CD8-positive, alpha-beta memory T cell (primary cell): ENCODE measurements at regions not wholly inside any gene's neighbourhood (a gene's known extent, or its start where the extent isn't known, plus 50 kb on each side); places are given as distances from the start of the nearest gene placed in this dataset.
"Not testable (repeated sequence)": the region's sequence is repeated elsewhere in the genome, so short reads cannot be mapped to it uniquely, and the experiment has no call there.

Source experiments
- CTCF ChIA-PET: fragments of 350-600 bp; sonication (Branson Sonifier 250); formaldehyde crosslinking; loops from one replicate; lab custom pipeline; 2021; ENCODE audit warnings: antibody characterized with exemption; lab: Charles Lee
- POLR2A ChIA-PET: fragments of 350-600 bp; sonication (Branson Sonifier 250); formaldehyde crosslinking; loops from one replicate; lab custom pipeline; 2021; ENCODE audit warnings: antibody characterized with exemption; lab: Charles Lee
- DNase-seq, 5 donors: peaks; one replicate each; pipeline versions ENCODE4 v3.0.0 to v3.0.0-alpha.2; 2020 to 2022; ENCODE audit warnings: mixed read lengths in 1 of 5
- H3K27ac ChIP-seq: one replicate; pipeline ENCODE4 v1.7.0; 2013; ENCODE audit warnings: low read depth, mild to moderate bottlenecking, low read length, moderate library complexity
- H3K27me3 ChIP-seq: 2 replicates; pipeline ENCODE4 v1.7.0; 2013; ENCODE audit warnings: low read length, mild to moderate bottlenecking; ENCODE audit not compliant: insufficient read depth, poor library complexity, severe bottlenecking
- H3K36me3 ChIP-seq: 2 replicates; pipeline ENCODE4 v1.7.0; 2013; ENCODE audit warnings: mild to moderate bottlenecking, low read length, moderate library complexity; ENCODE audit not compliant: insufficient read depth
- H3K4me1 ChIP-seq: 2 replicates; pipeline ENCODE4 v1.7.0; 2013; ENCODE audit warnings: mild to moderate bottlenecking, low read length, moderate library complexity; ENCODE audit not compliant: insufficient read depth
- H3K4me3 ChIP-seq: 2 replicates; pipeline ENCODE4 v1.7.0; 2013; ENCODE audit warnings: mild to moderate bottlenecking, low read length
- H3K9me3 ChIP-seq: 2 replicates; pipeline ENCODE4 v1.7.0; 2013; ENCODE audit warnings: mild to moderate bottlenecking, low read length
- H3K27ac Mint-ChIP-seq, 8 donors: one replicate each; pipeline ENCODE4 v1.8.0; 2020 to 2021; ENCODE audit warnings: mixed read lengths in 8 of 8, mild to moderate bottlenecking in 6 of 8, inconsistent platforms in 3 of 8, moderate library complexity in 3 of 8
- H3K27me3 Mint-ChIP-seq, 2 donors: one replicate each; pipeline ENCODE4 v1.8.0; 2020 to 2021; ENCODE audit warnings: mixed read lengths in 2 of 2, mild to moderate bottlenecking in 1 of 2, moderate library complexity in 1 of 2
- H3K36me3 Mint-ChIP-seq, 3 donors: one replicate each; pipeline ENCODE4 v1.8.0; 2020 to 2021; ENCODE audit warnings: mixed read lengths in 3 of 3, inconsistent platforms in 1 of 3, mild to moderate bottlenecking in 1 of 3
- H3K4me1 Mint-ChIP-seq, 3 donors: one replicate each; pipeline ENCODE4 v1.8.0; 2020 to 2021; ENCODE audit warnings: mixed read lengths in 3 of 3, inconsistent platforms in 1 of 3, mild to moderate bottlenecking in 1 of 3
- H3K4me3 Mint-ChIP-seq, 7 donors: one replicate each; pipeline ENCODE4 v1.8.0; 2020 to 2021; ENCODE audit warnings: mixed read lengths in 7 of 7, mild to moderate bottlenecking in 6 of 7, moderate library complexity in 4 of 7, inconsistent platforms in 2 of 7
- H3K9me3 Mint-ChIP-seq, 5 donors: one replicate each; pipeline ENCODE4 v1.8.0; 2020 to 2022; ENCODE audit warnings: mixed read lengths in 5 of 5, mild to moderate bottlenecking in 3 of 5, moderate library complexity in 2 of 5, inconsistent platforms in 1 of 5

DNA sequence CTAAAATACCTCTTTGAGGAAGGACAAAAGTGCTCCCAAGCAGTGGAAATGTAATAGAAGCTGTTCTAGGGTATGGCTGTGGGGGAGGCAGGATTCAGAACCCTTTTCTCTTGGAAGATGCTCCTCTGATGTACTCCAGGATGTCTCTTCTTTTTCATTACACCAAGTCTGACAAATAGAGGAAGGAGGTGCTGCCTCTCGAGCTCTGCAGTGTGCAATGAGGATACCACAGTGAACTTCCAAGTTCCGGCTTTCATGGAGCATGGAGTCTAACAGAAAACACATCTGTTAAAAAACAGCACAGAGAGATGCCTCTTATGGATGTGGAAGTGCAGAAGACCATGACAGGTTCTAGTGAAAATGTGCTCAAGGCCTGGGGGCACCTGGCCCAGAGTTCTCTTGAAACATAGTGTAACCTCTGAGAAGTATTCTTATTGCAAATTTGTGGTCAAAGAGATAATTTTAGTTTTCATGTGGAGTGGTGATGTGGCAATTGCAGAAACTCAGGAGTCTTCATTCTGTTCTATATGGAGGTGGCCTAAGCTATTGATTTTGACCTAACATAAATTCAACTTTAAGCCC is 362.0 kb upstream of the CITED2 start:
- Mint-ChIP-seq H3K9me3 (no peaks in the 10 kb centered on the region), H3K4me1 (no peaks in the 10 kb centered on the region), H3K4me3 (no peak overlapping the region), H3K27me3 (peaks cover 6 to 11% of the 10 kb centered on the region in 2 donors), H3K27ac (no peak overlapping the region), H3K36me3 (no peaks in the 10 kb centered on the region)
- H3K27ac ChIP-seq = no peak overlapping the region
- no peaks in the 10 kb centered on the region for H3K27me3 ChIP-seq
- ChIA-PET CTCF (no interaction called here), POLR2A (no interaction called here)
- no peaks in the 10 kb centered on the region for H3K4me1 ChIP-seq
- H3K9me3 ChIP-seq = no peaks in the 10 kb centered on the region
- no peak for DNase-seq
- no peak overlapping the region for H3K4me3 ChIP-seq
- H3K36me3 ChIP-seq = no peaks in the 10 kb centered on the region

DNA sequence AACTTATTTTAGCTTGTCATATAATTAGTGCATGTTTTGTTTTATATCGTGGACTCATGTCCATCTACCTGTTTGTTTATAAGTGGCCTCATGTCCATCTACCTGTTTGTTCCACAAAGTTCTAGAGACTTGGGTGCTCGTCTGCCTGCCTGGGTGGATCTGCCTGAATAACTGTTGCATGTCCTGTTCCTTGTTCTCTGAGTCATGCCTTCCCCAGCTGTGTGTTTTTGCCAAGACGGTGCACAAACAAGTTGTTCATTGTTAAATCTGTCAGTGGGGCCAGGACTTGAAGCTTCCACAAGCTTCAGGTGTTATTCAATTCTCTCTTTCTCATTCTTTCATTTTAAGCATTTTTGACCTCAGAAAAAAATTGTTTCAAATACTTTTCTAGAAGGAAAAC is 358.0 kb upstream of the CITED2 start:
- DNase-seq = no peak
- no peak overlapping the region for H3K27ac Mint-ChIP-seq
- H3K9me3 Mint-ChIP-seq = no peaks in the 10 kb centered on the region
- no peak overlapping the region for H3K4me3 Mint-ChIP-seq
- H3K4me1 Mint-ChIP-seq = no peaks in the 10 kb centered on the region
- H3K9me3 ChIP-seq = no peaks in the 10 kb centered on the region
- peaks cover 6 to 11% of the 10 kb centered on the region in 2 donors for H3K27me3 Mint-ChIP-seq
- no peaks in the 10 kb centered on the region for H3K36me3 Mint-ChIP-seq
- no peaks in the 10 kb centered on the region for H3K27me3 ChIP-seq
- POLR2A ChIA-PET = no interaction called here
- H3K4me1 ChIP-seq = no peaks in the 10 kb centered on the region
- H3K4me3 ChIP-seq = no peak overlapping the region
- H3K36me3 ChIP-seq = no peaks in the 10 kb centered on the region
- CTCF ChIA-PET = no interaction called here
- no peak overlapping the region for H3K27ac ChIP-seq

DNA sequence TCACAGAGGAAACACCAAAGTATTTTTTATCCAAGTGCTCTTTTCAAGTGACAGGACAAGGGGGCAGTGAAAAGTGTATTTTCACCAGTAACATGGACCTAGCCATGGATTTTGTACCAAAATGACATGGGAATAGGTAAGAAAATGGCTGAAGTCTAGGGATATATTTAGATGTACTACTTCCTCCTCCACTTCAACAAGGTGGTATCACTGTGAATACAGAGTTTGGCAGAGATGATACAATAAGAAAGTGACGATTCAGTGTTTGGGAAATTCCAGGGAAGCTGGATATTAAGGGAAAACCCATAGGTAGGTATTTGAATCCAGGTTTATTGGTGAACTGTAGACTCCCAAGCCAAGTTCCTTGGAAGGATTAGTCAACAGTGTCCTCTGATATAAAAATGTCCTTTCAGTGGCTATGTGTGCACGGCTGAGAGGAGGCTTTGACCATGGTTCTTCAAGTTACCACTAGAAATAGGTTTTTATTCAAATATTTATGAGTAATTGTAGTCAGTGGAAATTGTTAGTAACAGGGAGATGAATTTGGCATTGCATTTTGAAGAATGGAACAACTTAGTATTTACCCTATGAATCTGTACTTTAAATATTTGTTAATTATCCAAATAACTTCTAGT is 356.0 kb upstream of the CITED2 start:
- peaks cover 6 to 11% of the 10 kb centered on the region in 2 donors for H3K27me3 Mint-ChIP-seq
- Histone ChIP-seq H3K9me3 (no peaks in the 10 kb centered on the region), H3K4me1 (no peaks in the 10 kb centered on the region), H3K4me3 (no peak overlapping the region), H3K36me3 (no peaks in the 10 kb centered on the region), H3K27ac (no peak overlapping the region), H3K27me3 (no peaks in the 10 kb centered on the region)
- DNase-seq = no peak
- ChIA-PET CTCF (no interaction called here), POLR2A (no interaction called here)
- H3K4me1 Mint-ChIP-seq = no peaks in the 10 kb centered on the region
- H3K4me3 Mint-ChIP-seq = no peak overlapping the region
- no peaks in the 10 kb centered on the region for H3K9me3 Mint-ChIP-seq
- H3K36me3 Mint-ChIP-seq = peaks cover 0 to 4% (median 0%) of the 10 kb centered on the region in 3 donors
- H3K27ac Mint-ChIP-seq = no peak overlapping the region

DNA sequence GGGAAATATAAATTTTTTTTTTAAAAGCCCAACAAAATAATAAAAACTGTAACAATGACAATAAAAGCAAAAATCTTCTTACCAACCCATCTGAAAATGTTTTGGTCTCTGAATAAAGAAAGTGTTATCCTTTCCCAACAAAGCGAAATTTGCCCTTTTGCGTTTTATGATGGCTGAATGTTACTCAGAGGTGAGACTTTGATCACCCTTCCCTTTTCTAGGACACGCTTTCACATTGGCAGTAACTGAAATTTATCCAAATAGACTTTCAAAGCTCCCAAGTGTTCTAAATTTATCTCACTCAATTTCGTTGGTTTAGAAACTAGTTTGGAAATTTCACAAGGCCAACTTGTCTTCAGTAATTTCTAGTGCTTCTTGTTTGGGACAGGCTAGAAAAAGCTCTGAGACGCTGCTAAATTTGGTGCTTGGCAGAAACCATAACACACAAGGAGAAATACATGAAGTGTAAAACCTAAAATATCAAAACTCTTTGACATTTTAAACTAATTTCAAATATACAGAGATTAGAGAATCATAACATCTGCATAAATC is 354.5 kb upstream of the CITED2 start:
- H3K4me1 ChIP-seq = no peaks in the 10 kb centered on the region
- Mint-ChIP-seq H3K36me3 (peaks cover 0 to 4% (median 0%) of the 10 kb centered on the region in 3 donors), H3K9me3 (no peaks in the 10 kb centered on the region), H3K4me1 (no peaks in the 10 kb centered on the region), H3K4me3 (no peak overlapping the region), H3K27ac (no peak overlapping the region), H3K27me3 (peaks cover 6% of the 10 kb centered on the region in 2 donors)
- H3K36me3 ChIP-seq = no peaks in the 10 kb centered on the region
- POLR2A ChIA-PET = no interaction called here
- no peaks in the 10 kb centered on the region for H3K27me3 ChIP-seq
- H3K9me3 ChIP-seq = no peaks in the 10 kb centered on the region
- H3K4me3 ChIP-seq = no peak overlapping the region
- CTCF ChIA-PET = no interaction called here
- no peak overlapping the region for H3K27ac ChIP-seq
- DNase-seq = no peak

DNA sequence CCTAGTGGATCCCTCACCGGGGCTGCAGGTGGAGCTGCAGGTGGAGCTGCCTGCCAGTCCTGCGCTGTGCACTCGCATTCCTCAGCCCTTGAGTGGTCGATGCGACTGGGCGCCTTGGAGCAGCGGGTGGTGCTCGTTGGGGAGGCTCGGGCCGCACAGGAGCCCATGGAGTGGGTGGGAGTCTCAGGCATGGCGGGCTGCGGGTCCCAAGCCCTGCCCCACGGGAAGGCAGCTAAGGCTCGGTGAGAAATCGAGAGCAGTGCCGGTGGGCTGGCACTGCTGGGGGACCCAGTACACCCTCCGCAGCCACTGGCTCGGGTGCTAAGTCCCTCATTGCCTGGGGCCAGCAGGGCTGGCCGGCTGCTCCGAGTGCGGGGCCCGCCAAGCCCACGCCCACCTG is 351.8 kb upstream of the CITED2 start:
- H3K27ac Mint-ChIP-seq, H3K4me3 Mint-ChIP-seq, H3K4me1 Mint-ChIP-seq, H3K27me3 Mint-ChIP-seq, H3K4me1 ChIP-seq, H3K27me3 ChIP-seq, H3K4me3 ChIP-seq, H3K9me3 ChIP-seq, H3K36me3 ChIP-seq, POLR2A ChIA-PET, CTCF ChIA-PET, H3K36me3 Mint-ChIP-seq, H3K9me3 Mint-ChIP-seq, H3K27ac ChIP-seq, DNase-seq: not testable (repeated sequence)

DNA sequence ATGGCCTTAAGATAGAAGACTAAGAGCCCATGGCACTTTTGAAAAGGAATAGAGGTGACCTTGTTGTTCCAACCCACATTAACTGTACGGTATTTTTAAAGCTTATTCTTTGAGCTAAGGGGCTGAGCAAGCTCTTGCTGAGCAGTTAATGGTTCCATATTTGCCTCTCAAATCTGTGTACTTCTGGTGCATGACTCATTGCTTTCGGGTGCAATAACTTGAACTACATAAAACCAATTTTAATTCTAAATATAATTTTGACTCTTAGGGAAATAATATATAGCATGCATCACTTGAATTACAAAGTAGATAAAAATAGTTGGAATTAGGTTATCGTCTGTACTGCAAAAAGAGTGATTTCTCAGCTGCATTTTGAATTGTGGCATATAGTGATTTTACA is 348.1 kb upstream of the CITED2 start:
- ChIA-PET POLR2A (no interaction called here), CTCF (no interaction called here)
- H3K9me3 ChIP-seq = no peaks in the 10 kb centered on the region
- Mint-ChIP-seq H3K36me3 (peaks cover 0 to 4% (median 0%) of the 10 kb centered on the region in 3 donors), H3K27ac (no peak overlapping the region), H3K4me1 (no peaks in the 10 kb centered on the region), H3K4me3 (no peak overlapping the region), H3K27me3 (peaks cover 0 to 8% of the 10 kb centered on the region in 2 donors), H3K9me3 (peaks cover 0 to 6% (median 3%) of the 10 kb centered on the region in 5 donors)
- H3K4me3 ChIP-seq = no peak overlapping the region
- H3K36me3 ChIP-seq = no peaks in the 10 kb centered on the region
- no peak for DNase-seq
- no peaks in the 10 kb centered on the region for H3K4me1 ChIP-seq
- no peaks in the 10 kb centered on the region for H3K27me3 ChIP-seq
- no peak overlapping the region for H3K27ac ChIP-seq

DNA sequence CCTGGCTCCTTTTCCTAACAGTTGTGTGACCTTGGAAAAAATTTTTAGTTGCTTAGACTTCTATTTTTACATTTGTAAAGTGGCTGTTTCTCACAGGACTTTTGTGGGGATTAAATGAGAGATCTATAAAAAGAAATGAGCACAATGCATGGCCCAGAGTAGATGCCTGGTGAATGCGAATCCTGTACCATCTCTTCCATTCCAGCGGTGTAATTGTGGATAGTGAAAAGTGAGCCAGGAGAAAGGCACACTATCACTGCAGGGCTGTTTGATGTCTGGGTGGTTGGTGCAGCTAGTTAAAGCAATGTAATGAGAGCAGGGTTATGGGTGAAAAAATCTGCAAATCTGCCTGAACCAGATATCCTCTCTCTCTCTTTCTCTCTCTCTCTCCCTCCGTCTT is 347.5 kb upstream of the CITED2 start:
- ChIA-PET CTCF (interaction anchor here (1.4 kb wide), 1 partner anchor 9 kb away, joined by 3 read pairs; no protein-coding TSS in a partner anchor), POLR2A (no interaction called here)
- H3K9me3 Mint-ChIP-seq = peaks cover 0 to 6% (median 3%) of the 10 kb centered on the region in 5 donors
- H3K36me3 Mint-ChIP-seq = peaks cover 0 to 2% (median 0%) of the 10 kb centered on the region in 3 donors
- peak overlapping the region in 1 of 7 donors; percentile 40 for H3K4me3 Mint-ChIP-seq
- Histone ChIP-seq H3K27ac (no peak overlapping the region), H3K36me3 (no peaks in the 10 kb centered on the region), H3K4me1 (no peaks in the 10 kb centered on the region), H3K4me3 (no peak overlapping the region), H3K27me3 (no peaks in the 10 kb centered on the region), H3K9me3 (no peaks in the 10 kb centered on the region)
- H3K4me1 Mint-ChIP-seq = no peaks in the 10 kb centered on the region
- no peak for DNase-seq
- H3K27ac Mint-ChIP-seq = no peak overlapping the region
- peaks cover 0 to 8% of the 10 kb centered on the region in 2 donors for H3K27me3 Mint-ChIP-seq

DNA sequence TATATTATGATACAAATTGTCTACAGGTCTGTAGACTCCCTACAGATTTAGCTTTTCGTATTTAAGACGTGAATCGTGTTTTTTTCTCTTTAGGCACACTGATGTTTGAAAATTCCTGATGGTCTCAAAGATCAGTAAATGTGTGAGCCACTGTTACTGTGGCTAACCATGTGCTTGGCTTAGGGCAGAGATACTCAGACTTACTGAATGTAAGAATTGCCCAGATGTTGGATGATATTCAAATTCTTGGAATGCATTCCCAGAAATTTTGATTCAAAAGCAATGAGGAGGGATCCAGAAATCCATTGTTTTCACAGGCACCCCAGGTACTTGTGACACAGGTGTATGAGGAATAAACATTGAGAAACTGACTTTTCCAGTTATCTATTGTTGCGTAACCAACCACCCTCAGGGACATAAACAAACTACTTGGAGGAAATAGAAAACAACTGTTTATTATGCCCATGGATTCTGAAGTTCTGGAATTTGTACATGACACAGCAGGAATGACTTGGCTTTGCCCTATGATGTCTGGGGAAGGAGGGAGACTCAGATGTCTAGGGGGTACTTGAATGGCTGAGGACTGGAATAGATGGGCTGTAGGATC is 339.6 kb upstream of the CITED2 start:
- Histone ChIP-seq H3K36me3 (no peaks in the 10 kb centered on the region), H3K9me3 (no peaks in the 10 kb centered on the region), H3K4me1 (no peaks in the 10 kb centered on the region), H3K27ac (no peak overlapping the region), H3K4me3 (no peak overlapping the region), H3K27me3 (no peaks in the 10 kb centered on the region)
- Mint-ChIP-seq H3K9me3 (no peaks in the 10 kb centered on the region), H3K4me1 (no peaks in the 10 kb centered on the region), H3K4me3 (no peak overlapping the region), H3K27ac (no peak overlapping the region), H3K36me3 (no peaks in the 10 kb centered on the region), H3K27me3 (peaks cover 3 to 14% of the 10 kb centered on the region in 2 donors)
- ChIA-PET CTCF (no interaction called here), POLR2A (no interaction called here)
- no peak for DNase-seq
